ENCODE measurements at regions not wholly inside any gene's neighbourhood (a gene's known extent, or its start where the extent isn't known, plus 50 kb on each side); places are given as distances from the start of the nearest gene placed in this dataset.

GRCh38 chr1:90092441-90092840 is 97.5 kb downstream of the ZNF326 start:
- TF ChIP-seq EZH2 (IDR thresholded peaks at IDR 0.05; ENCODE audit: borderline replicate concordance, low read length): no peak
- no peak for TF ChIP-seq CTCF (IDR thresholded peaks at IDR 0.05; ENCODE audit: low read length)

More at GRCh38 chr1:90092441-90092840, 97.5 kb downstream of the ZNF326 start:
- Histone ChIP-seq H3K4me1 (ENCODE audit: insufficient read depth, low read length, severe bottlenecking) (no peaks in the 10 kb centered on the region), H3K79me2 (ENCODE audit: insufficient read depth, low read length) (no peaks in the 10 kb centered on the region), H3K9me2 (ENCODE audit: low read depth, low read length) (no peaks in the 10 kb centered on the region), H3F3A (ENCODE audit: insufficient read depth, low read length) (no peaks in the 10 kb centered on the region), H3K4me2 (ENCODE audit: low read length) (no peak overlapping the region), H2AFZ (ENCODE audit: low read length) (no peak overlapping the region), H3K27me3 (ENCODE audit: insufficient read depth, low read length) (no peaks in the 10 kb centered on the region), H3K9ac (ENCODE audit: low read length) (no peak overlapping the region), H3K27ac (ENCODE audit: low read depth, low read length, poor library complexity, severe bottlenecking) (no peak overlapping the region), H3K9me3 (ENCODE audit: low read length) (no peaks in the 10 kb centered on the region), H3K4me3 (ENCODE audit: low read depth, low read length, poor library complexity, severe bottlenecking) (no peak overlapping the region), H3K36me3 (ENCODE audit: insufficient read depth, low read length) (no peaks in the 10 kb centered on the region), H4K20me1 (ENCODE audit: insufficient read depth, low read length) (no peaks in the 10 kb centered on the region)
